ENCODE measurements at regions not wholly inside any gene's neighbourhood (a gene's known extent, or its start where the extent isn't known, plus 50 kb on each side); places are given as distances from the start of the nearest gene placed in this dataset.

DNA sequence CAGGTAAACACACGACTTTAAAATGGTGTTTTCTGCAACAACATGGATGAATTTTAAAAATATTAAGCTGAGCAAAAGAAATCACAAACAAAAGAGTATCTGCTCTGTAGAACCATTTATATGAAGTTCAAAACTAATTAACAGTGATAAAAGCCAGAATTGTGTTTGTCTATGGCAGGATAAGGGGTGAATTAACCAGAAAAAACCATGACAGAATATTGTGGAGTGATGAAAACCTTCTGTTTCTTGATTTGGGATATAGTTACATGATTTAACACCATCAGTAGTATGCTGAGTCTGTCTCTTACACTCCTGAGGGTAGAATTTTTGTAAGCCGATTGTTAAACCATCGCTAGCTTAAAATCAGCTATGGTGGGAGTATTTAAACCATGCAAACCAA is 101.7 kb upstream of the ZNF366 start:
- TF ChIP-seq, protein P1, sequence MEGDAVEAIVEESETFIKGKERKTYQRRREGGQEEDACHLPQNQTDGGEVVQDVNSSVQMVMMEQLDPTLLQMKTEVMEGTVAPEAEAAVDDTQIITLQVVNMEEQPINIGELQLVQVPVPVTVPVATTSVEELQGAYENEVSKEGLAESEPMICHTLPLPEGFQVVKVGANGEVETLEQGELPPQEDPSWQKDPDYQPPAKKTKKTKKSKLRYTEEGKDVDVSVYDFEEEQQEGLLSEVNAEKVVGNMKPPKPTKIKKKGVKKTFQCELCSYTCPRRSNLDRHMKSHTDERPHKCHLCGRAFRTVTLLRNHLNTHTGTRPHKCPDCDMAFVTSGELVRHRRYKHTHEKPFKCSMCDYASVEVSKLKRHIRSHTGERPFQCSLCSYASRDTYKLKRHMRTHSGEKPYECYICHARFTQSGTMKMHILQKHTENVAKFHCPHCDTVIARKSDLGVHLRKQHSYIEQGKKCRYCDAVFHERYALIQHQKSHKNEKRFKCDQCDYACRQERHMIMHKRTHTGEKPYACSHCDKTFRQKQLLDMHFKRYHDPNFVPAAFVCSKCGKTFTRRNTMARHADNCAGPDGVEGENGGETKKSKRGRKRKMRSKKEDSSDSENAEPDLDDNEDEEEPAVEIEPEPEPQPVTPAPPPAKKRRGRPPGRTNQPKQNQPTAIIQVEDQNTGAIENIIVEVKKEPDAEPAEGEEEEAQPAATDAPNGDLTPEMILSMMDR (IDR thresholded peaks at IDR 0.05), result no peak
- no peak for TF ChIP-seq EP300 (IDR thresholded peaks at IDR 0.05)
- no peak for TF ChIP-seq POLR2A (IDR thresholded peaks at IDR 0.05)

All from ovary (tissue), 3 donors.